Body of pancreas (tissue), 4 donors: ENCODE measurements at regions not wholly inside any gene's neighbourhood (a gene's known extent, or its start where the extent isn't known, plus 50 kb on each side); places are given as distances from the start of the nearest gene placed in this dataset.

Experiments
- POLR2A ChIP-seq, 3 donors: fragments of 450-650 bp; IDR thresholded peaks; one replicate each; pipeline ENCODE4 v1.6.1; 2016; ENCODE audit warnings: antibody characterized with exemption in 3 of 3, mild to moderate bottlenecking in 2 of 3
- TF ChIP-seq, protein P1 (sequence below), 7 experiments: fragments of 450-650 bp in 4 of 7; fragments of 200-600 bp in 3 of 7; sonication (generic) in 3 of 7; IDR thresholded peaks; one replicate each; pipeline ENCODE4 v1.5.1; 2016 to 2019; ENCODE audit warnings: antibody characterized with exemption in 7 of 7

DNA sequence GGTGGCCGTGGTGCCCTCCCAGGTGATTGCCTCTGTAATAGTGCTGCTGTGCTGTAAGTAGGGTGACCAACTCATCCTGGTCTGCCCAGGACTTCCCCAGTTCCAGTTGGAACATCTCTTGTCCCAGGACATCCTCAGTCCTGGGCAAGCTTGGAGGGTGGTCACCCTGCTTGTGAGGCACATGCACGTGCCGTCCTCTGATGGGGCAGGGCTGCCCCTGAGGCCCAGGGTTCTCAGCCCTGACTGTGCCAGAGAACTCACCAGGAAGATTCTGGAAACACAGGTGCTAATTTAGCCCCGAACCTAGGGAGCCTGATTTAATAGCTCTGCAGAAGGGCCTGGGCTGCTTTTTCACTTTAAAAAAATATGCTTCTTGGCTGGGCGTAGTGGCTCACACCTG is 120.9 kb upstream of the PHACTR3 start:
- TF ChIP-seq, protein P1, sequence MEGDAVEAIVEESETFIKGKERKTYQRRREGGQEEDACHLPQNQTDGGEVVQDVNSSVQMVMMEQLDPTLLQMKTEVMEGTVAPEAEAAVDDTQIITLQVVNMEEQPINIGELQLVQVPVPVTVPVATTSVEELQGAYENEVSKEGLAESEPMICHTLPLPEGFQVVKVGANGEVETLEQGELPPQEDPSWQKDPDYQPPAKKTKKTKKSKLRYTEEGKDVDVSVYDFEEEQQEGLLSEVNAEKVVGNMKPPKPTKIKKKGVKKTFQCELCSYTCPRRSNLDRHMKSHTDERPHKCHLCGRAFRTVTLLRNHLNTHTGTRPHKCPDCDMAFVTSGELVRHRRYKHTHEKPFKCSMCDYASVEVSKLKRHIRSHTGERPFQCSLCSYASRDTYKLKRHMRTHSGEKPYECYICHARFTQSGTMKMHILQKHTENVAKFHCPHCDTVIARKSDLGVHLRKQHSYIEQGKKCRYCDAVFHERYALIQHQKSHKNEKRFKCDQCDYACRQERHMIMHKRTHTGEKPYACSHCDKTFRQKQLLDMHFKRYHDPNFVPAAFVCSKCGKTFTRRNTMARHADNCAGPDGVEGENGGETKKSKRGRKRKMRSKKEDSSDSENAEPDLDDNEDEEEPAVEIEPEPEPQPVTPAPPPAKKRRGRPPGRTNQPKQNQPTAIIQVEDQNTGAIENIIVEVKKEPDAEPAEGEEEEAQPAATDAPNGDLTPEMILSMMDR (IDR thresholded peaks at IDR 0.05) = no peak
- TF ChIP-seq POLR2A (IDR thresholded peaks at IDR 0.05) = no peak
